NCI-H2081 treated with DMSO at 0.1 percent for 48 hours (cell line): ENCODE measurements at regions not wholly inside any gene's neighbourhood (a gene's known extent, or its start where the extent isn't known, plus 50 kb on each side); places are given as distances from the start of the nearest gene placed in this dataset.

Experiments used
- DNase-seq: peaks from one replicate; lab custom pipeline; 2025; lab: John Stamatoyannopoulos, UW

DNA sequence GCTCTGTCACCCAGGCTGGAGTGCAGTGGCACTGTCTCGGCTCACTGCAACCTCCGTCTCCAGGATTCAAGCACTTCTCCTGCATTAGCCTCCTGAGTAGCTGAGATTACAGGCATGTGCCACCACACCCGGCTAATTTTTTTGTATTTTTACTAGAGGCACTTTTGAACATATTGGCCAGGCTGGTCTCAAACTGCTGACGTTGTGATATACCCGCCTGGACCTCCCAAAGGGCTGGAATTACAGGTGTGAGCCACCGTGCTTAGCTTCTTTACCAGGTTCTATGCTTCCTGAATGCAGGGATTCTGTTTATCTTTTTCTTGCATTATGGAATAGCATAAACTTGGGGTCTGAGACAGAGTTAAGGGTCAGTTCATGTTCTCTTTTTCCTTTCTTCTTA lies 317.9 kb upstream of the RBFOX1 start:
- no peak for DNase-seq

GRCh38 chr16:7013990-7014389 lies 318.7 kb upstream of the RBFOX1 start:
- no peak for DNase-seq

- no peak for DNase-seq
Measured at GRCh38 chr16:7004266-7004665, 328.4 kb upstream of the RBFOX1 start.

DNA sequence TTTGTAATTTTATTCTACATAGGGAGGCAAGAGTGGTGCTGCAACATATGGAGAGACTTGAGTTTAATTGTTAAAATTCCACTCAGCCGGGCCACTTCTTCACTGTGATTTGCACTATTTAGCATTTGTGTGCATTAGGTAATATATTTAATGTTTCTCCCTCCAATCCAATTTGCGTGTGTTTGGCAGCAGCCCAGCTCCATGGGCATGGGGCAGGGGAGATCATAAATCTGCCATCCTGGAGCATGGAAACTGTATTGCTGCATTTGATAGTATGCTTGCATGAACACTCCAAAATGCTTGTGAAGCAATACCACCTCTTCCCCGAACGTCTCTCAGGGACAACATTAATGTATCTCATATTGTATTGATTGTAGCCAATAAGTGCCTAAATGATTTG lies 339.1 kb upstream of the RBFOX1 start:
- DNase-seq, result no peak

DNA sequence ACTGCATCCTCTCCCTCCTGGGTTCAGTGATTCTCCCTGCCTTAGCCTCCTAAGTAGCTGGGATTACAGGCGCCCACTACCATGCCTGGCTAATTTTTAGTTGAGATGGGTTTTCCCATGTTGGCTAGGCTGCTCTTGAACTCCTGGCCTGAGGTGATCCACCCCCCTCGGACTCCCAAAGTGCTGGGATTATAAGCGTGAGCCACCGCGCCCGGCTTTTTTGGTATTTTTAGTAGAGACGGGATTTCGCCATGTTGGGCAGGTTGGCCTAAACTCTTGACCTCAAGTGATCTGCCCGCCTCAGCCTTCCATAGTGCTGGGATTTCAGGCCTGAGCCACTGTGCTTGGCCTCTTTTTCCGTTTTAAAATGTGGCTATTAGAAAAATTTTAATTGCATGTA lies 343.8 kb upstream of the RBFOX1 start:
- no peak for DNase-seq

DNA sequence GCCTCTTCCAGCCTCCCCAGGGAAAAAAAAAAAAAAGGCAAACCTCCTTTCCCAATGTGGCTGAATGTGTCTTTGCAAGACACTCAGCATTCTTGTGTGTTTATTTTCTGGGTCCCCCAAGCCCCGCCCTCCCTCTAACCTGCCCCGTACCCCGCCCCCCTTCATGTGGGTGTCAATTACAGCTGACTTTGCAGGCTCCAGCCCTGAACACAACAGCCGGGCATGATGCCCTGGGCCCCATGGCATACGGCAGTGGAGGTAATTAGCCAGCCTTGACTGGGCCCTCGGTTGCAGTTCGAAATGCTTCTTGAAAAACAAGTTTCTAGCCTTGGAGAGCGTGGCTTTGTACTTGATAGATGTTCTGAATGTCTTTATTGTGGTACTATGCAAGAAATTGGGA lies 354.7 kb upstream of the RBFOX1 start:
- DNase-seq, result no peak

- DNase-seq, result no peak
Measured at GRCh38 chr16:6977291-6977690, 355.4 kb upstream of the RBFOX1 start.

- no peak for DNase-seq
Measured at GRCh38 chr16:6976716-6977115, 355.9 kb upstream of the RBFOX1 start.

- no peak for DNase-seq
Measured at GRCh38 chr16:6970171-6970857, 362.3 kb upstream of the RBFOX1 start.

- no peak for DNase-seq
Measured at GRCh38 chr16:6969594-6969993, 363.1 kb upstream of the RBFOX1 start.

DNA sequence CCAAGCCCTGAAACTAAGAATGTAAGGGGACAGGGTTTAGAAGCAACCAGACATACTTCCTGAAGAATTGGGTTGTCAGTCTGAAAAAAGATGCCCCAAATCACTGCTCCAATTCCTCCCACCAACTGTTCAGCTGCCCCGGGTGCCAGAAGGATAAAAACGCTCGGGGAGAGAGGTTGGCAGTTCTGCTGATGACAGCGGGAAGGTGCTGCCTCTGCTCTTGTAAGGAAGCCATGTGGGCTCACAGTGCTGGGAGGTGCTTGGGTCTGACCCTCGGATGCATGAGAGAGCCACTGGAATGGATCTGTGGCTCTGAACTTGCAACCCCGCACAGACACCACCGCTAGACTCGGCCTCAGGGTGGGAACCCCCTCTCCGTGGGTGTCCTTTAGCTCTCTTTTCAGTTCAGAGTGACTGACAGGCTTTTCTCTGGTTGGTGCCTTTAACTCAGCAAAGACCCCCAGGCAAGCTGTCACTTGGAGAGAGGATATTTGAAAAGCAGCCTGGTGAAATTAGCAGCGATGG lies 364.8 kb upstream of the RBFOX1 start:
- DNase-seq, result no peak

DNA sequence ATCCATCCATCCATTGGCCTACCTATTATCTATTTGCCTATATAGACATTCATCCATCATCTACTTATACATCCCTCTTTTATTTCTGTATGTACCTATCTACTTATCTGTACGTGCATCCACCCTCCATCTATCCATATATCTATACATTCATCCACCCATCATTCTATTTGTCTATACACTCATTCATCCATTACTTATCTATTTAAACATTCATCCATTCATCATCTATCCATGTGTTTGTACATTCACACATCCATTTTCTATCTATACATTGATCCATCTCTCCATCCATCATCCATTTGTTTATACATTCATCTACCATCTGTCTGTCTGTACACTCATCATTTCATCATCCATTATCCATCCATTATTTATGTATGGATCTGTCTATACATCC lies 365.7 kb upstream of the RBFOX1 start:
- no peak for DNase-seq

GRCh38 chr16:6964679-6965078 lies 368.0 kb upstream of the RBFOX1 start:
- DNase-seq, result no peak

GRCh38 chr16:6961704-6962103 lies 370.9 kb upstream of the RBFOX1 start:
- no peak for DNase-seq

DNA sequence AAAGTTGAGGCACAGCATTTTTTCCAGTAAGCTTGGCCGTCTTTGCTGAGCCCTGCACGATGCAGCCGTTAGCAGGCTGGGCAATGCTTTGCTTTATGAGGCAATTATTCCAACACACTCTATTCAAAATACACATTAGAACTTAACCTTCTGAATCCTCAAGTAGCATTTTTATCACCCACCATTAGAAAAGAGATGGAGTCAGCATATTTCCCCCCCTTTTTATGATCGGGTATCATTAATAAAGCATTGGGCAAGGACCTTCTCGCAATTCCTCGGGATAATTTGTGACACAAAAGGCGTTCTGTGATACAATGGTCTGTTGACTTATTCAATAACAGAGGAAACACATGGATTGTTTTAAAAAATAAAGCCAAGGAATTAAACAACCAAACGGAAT lies 374.5 kb upstream of the RBFOX1 start:
- no peak for DNase-seq

GRCh38 chr16:6957681-6958080 lies 375.0 kb upstream of the RBFOX1 start:
- DNase-seq, result no peak

GRCh38 chr16:6956511-6956910 lies 376.1 kb upstream of the RBFOX1 start:
- DNase-seq, result no peak

- DNase-seq, result no peak
Measured at GRCh38 chr16:6955303-6955702, 377.3 kb upstream of the RBFOX1 start.

GRCh38 chr16:6949240-6949639 lies 383.4 kb upstream of the RBFOX1 start:
- no peak for DNase-seq

GRCh38 chr16:6947291-6947690 lies 385.4 kb upstream of the RBFOX1 start:
- no peak for DNase-seq

- no peak for DNase-seq
Measured at GRCh38 chr16:6946802-6947201, 385.8 kb upstream of the RBFOX1 start.

GRCh38 chr16:6946106-6946505 lies 386.5 kb upstream of the RBFOX1 start:
- DNase-seq, result no peak

GRCh38 chr16:6940968-6941367 lies 391.7 kb upstream of the RBFOX1 start:
- DNase-seq, result no peak

- DNase-seq, result no peak
Measured at GRCh38 chr16:6937641-6938040, 395.0 kb upstream of the RBFOX1 start.
